Right lung (tissue), 2 donors: ENCODE measurements at regions not wholly inside any gene's neighbourhood (a gene's known extent, or its start where the extent isn't known, plus 50 kb on each side); places are given as distances from the start of the nearest gene placed in this dataset.
"Not testable (repeated sequence)": the region's sequence is repeated elsewhere in the genome, so short reads cannot be mapped to it uniquely, and the experiment has no call there.

Source experiments
- DNase-seq, 2 donors: peaks; one replicate each; pipeline ENCODE4 v3.0.0-alpha.2; 2013

DNA sequence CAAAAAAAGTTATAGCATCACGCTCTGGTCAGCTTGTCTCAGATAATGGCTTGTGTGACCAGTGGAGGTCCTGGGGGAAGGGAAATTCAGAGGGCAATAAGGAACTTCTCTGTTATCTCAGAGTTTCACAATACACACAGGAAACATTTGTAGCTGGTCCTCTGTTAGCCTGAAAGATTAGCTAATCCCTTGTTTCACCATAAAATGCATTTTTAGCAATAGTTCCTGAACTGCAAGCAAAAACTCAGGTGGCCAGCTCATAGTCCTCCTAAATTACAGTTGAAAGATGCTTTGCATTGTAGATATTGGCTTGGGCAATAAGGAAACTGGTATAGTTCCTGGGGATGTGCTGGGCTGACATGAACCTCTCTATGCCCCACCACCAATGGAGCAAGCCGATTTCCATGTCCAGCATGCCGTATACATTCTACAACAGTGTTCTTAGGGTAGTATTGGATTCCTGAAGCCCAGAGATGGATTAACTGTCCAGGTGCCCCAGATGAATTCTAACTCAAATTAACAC lies 141.5 kb upstream of the TBL1XR1 start:
- DNase-seq, result no peak

- not testable (repeated sequence) for DNase-seq
These were observed 142.0 kb upstream of the TBL1XR1 start for GRCh38 chr3:177339220-177339703.

GRCh38 chr3:177340243-177340830 lies 143.1 kb upstream of the TBL1XR1 start:
- no peak for DNase-seq

DNA sequence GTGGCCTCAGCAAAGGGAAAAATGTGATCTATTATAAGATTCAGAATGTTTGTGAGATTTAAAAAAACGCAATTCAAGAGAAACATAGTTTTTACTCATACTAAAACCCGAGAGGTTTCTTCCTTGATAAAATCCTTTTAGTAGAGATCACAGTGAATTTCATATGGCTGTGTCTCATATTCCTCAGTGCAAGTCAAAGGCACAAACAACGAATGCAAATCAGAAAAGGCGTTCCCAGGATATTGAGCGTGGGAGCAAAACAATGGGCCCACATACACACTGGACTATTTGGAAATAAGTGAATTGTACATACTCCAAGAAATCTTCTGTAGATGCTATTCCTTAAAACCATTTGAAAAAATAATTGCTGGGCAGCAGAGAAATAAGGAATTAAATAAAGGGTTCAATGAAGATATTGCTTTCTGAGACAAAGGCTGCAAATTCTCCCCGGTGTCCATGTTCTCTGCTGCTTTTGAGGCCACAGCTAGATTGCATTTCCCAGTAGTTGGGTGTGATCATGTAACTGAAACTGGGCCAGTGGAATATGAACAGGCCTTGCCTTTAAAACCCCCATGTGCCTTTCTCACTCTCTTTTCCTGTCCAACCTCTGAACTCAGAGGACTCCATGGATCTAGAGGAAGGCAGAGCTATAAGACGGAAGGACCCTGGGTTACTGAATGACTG lies 144.6 kb upstream of the TBL1XR1 start:
- DNase-seq, result no peak

DNA sequence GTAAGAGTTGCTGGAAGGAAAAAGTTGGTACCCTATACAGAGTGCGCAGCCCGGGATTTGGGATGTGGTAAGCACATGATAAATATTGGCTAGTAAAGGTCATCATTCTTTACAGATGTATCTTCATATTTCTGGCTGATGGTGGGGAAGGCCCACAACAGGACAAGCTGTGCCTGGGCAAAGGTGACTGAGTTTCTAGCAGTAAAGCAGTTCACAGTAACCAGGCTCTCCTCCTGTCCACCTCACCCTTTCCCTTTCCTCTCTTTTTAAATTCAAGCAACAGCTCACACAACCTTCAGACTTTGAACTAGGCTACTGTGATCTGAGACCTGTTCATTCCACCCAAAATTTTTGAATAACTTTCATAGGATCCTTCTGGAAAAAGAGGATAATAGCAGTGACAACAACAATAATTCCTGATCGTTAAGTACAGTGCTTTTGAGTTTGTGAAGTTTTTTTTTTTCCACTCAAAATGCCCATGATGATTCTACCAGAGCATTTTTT lies 145.9 kb upstream of the TBL1XR1 start:
- no peak for DNase-seq

DNA sequence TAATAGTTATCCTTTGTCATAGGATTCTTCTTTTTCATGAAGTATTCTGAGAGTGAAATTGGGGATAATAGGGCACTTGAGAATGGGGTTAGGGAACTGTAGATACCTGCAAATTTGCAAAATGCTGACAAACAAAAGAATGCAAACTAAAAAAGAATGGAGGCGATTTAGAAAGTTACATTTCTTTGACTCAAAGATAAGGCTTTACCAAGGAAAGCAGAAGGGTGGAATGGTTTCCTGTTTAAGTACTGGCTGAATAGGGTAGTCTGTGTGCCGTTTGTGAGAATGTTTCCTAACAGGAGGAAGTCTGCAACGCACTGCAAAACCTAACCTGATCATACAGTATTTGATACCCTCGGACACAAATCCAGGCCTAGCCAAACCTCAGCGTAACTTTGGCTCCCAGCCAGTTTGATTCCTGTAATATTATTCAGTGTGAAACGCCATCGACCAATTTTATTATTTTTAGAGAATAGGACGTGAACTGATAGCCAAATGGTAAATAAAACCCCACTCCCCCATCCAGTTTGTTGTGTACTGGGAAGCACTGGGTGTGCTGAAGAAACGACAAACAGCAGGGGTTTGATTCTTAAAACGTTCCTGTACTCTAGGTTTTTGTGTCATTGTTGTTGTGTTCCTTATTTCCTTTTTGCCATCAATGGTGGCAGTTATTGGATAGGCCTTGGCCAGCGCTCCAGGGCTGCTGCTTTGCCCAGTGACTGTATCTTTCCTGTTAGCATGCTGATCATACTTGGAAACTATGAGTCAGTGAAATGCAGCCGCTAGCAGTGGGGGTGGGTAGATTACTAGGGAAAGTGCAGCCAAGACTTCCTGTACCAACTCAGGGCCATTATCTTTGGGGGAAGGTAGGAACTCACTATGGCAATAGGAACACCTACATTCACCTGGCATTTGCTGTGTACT lies 148.0 kb upstream of the TBL1XR1 start:
- peak; percentile 80 to 82 for DNase-seq

- no peak for DNase-seq
These were observed 148.8 kb upstream of the TBL1XR1 start for GRCh38 chr3:177345973-177346503.

DNA sequence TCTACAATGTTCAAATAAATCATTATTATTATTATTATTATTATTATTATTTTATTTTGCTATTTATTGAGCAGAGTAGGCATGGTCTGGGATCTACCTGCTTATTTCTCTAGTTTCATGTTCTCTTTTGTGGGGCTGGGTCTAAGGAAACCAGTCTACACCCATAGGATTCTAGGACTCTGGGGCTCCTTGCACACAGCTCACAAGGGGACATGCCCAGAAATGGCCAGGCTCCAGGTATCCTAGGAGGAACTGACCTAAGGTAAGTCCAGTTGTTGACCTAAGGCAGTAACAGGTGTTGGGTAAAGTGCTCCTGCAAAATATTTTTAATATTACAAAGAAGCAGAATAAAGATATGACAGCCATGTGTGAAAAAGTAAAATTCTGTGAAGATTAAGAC lies 149.6 kb upstream of the TBL1XR1 start:
- no peak for DNase-seq

- DNase-seq, result no peak
These were observed 150.3 kb upstream of the TBL1XR1 start for GRCh38 chr3:177347611-177348010.

GRCh38 chr3:177348974-177349373 lies 151.7 kb upstream of the TBL1XR1 start:
- no peak for DNase-seq

DNA sequence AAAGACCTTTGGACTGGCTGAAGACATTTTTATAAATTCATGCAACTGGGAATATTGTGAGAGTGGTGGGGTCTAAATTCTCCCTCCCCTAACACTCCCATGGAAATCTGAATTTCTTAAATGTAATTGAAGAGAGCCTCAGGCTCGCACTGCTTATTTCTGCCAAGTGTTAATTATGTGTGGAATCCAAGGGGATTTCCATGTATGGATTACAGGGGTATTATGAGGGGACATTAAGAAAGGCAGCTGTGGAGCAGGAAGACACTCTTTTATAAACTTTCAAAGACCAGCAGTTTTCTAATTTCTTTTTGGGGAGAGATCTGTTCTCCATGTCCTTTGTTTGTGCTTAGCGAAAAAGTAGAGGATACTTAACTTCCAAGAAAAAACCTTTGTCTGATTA lies 152.1 kb upstream of the TBL1XR1 start:
- DNase-seq, result no peak

GRCh38 chr3:177350121-177350520 lies 152.8 kb upstream of the TBL1XR1 start:
- DNase-seq, result peak; percentile 75 to 80

- DNase-seq, result no peak
These were observed 153.9 kb upstream of the TBL1XR1 start for GRCh38 chr3:177351206-177351605.

DNA sequence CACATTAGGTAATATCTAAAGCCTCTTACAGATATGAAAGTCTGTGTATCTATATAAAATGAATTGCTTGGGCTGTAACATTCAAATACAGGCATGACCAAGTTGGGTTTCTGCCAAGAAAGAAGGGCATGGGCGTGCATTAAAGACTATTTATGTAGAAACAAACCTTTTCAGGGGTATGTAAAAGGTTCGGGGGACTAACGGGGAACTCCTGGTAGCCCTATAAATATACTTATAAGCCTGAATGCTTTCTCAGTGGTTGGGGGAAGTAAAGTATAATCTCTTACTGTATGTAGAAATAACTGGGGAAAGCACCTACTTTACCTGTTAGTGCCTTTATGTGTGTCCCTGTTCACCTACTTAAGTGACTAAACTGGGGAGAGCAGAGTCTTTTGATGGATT lies 154.5 kb upstream of the TBL1XR1 start:
- no peak for DNase-seq

DNA sequence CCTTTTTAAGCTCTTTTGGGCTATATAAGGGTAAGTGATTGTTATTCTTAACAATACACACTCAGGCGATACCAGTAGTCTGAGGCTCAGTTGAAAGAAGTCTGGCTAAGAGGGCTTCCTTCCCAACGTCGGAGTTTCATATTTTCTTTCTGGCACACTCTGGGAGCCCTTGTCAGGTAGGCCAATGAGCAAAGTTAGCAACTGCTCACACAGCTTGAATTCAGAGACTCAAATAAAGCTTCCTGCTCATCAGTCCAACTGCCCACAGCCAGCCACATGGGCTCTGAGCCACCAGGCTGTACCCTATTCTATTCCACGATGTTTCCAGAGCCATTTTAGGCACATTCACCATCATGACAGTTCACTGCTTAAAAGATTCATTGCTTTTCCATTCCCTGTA lies 155.1 kb upstream of the TBL1XR1 start:
- no peak for DNase-seq

GRCh38 chr3:177353140-177353539 lies 155.9 kb upstream of the TBL1XR1 start:
- no peak for DNase-seq

DNA sequence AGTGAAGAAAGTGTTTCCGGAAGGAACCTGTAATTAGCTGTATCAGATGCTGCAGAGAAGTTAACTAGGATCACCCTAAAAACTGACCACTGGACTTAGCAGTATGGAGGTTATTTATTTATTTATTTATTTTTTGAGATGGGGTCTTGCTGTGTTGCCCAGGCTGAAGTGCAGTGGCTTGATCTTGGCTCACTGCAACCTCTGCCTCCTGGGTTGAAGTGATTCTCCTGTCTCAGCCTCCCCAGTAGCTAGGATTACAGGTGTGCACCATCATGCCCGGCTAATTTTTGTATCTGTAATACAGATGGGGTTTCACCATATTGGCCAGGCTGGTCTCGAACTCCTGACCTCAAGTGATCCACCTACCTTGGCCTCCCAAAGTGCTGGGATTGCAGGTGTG lies 156.6 kb upstream of the TBL1XR1 start:
- DNase-seq, result not testable (repeated sequence)

GRCh38 chr3:177354466-177354865 lies 157.2 kb upstream of the TBL1XR1 start:
- no peak for DNase-seq

- no peak for DNase-seq
These were observed 158.8 kb upstream of the TBL1XR1 start for GRCh38 chr3:177356113-177356512.

DNA sequence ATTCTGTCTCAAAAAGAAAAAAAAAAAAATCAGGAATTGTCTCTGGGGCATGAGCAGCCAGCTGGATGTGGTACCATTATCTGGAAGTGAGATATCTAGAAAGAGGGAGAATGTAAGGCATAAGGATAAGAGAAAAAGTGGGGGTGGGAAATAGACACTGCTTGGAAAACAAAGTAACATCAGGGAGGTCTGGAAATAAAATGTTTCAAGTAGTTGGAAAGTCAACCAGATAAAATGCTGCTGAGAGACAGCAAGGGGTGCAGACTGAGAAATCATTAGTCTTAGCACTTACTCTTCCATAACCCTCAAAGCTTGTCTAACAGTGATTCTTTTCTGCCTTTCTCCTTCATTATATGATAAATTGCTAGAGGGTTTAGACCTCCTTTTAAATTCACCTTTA lies 159.7 kb upstream of the TBL1XR1 start:
- no peak for DNase-seq

- DNase-seq, result no peak
These were observed 160.2 kb upstream of the TBL1XR1 start for GRCh38 chr3:177357352-177358090.
